Type B pancreatic cell (in vitro differentiated cells): ENCODE measurements at regions not wholly inside any gene's neighbourhood (a gene's known extent, or its start where the extent isn't known, plus 50 kb on each side); places are given as distances from the start of the nearest gene placed in this dataset.
A peak's percentile ranks its signal among the peaks of the same experiment; 100 is the strongest.

ENCODE experiments used
- DNase-seq: peaks from one replicate; pipeline ENCODE4 v3.0.0; 2021; ENCODE audit warnings: mixed read lengths; ENCODE audit not compliant: unreplicated experiment; ENCODE audit errors: extremely low spot score
- H3K27ac Mint-ChIP-seq: 2 replicates; pipeline ENCODE4 v1.8.0; 2021; ENCODE audit warnings: mild to moderate bottlenecking, mixed read lengths
- H3K27me3 Mint-ChIP-seq: 2 replicates; pipeline ENCODE4 v1.8.0; 2021; ENCODE audit warnings: mixed read lengths
- H3K36me3 Mint-ChIP-seq: 2 replicates; pipeline ENCODE4 v1.8.0; 2021; ENCODE audit warnings: mixed read lengths
- H3K4me1 Mint-ChIP-seq: one replicate; pipeline ENCODE4 v1.8.0; 2021; ENCODE audit warnings: mixed read lengths; ENCODE audit not compliant: unreplicated experiment
- H3K4me3 Mint-ChIP-seq: 2 replicates; pipeline ENCODE4 v1.8.0; 2021; ENCODE audit warnings: mild to moderate bottlenecking, mixed read lengths
- H3K9me3 Mint-ChIP-seq: 2 replicates; pipeline ENCODE4 v1.8.0; 2021; ENCODE audit warnings: mixed read lengths
- TF ChIP-seq, protein P1 (sequence below): fragments of 200-600 bp; sonication (generic); conservative IDR thresholded peaks from 2 replicates; pipeline ENCODE4 v1.5.0; 2021; ENCODE audit warnings: antibody characterized with exemption, mild to moderate bottlenecking

DNA sequence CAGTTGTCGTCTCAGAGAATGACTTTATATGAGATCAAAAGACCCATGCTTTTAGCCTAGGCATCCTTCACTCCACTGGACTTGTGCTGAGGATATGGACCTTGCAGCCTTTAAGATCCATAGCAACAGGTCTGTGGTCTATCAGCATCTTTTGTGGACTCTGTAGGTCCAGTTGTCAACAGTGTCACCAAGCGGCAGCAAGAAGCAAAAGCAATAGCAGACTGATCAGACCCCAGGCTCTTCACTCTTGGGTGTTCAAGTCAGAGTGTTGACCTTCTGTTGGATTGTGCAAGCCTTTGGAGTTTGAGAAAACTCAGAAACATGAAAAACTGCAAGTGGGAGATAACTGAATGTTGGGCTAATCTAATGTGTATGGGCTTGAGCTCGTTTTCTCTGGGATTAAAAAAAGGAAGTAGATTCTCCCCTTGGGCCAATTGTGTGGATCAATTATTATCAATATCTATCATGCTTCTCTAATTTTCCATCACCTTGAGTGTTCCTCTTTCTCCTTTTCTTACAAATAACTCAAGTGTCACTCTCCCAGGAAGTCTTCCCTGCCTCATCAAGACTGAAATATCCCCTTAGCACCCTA lies 144.2 kb downstream of the LYPLAL1 start:
- H3K36me3 Mint-ChIP-seq: peaks cover 4% of the 10 kb centered on the region

DNA sequence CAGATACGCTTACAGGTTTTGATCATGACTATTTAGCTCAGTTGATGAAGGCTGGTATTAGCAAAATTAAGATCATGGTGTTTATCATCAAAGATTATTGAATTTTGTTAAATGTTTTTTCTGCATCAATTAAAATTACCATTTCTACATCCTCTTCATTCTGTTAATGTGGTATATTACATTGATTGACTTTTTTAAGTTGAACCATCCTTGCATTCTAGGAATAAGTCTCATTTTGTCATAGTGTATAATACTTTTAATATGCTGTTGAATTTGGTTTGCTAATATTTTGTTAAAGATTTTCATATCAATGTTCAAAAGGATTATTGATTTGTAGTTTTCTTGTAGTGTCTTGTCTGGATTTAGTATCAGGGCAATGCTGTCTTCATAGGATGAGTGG lies 142.4 kb downstream of the LYPLAL1 start:
- peaks cover 4% of the 10 kb centered on the region for H3K9me3 Mint-ChIP-seq

More for the DNA sequence above, 144.2 kb downstream of the LYPLAL1 start:
- Mint-ChIP-seq H3K9me3 (no peaks in the 10 kb centered on the region), H3K4me1 (peaks cover 11% of the 10 kb centered on the region), H3K4me3 (no peak overlapping the region), H3K27ac (no peak overlapping the region), H3K27me3 (no peaks in the 10 kb centered on the region)
- DNase-seq: no peak
- TF ChIP-seq, protein P1, sequence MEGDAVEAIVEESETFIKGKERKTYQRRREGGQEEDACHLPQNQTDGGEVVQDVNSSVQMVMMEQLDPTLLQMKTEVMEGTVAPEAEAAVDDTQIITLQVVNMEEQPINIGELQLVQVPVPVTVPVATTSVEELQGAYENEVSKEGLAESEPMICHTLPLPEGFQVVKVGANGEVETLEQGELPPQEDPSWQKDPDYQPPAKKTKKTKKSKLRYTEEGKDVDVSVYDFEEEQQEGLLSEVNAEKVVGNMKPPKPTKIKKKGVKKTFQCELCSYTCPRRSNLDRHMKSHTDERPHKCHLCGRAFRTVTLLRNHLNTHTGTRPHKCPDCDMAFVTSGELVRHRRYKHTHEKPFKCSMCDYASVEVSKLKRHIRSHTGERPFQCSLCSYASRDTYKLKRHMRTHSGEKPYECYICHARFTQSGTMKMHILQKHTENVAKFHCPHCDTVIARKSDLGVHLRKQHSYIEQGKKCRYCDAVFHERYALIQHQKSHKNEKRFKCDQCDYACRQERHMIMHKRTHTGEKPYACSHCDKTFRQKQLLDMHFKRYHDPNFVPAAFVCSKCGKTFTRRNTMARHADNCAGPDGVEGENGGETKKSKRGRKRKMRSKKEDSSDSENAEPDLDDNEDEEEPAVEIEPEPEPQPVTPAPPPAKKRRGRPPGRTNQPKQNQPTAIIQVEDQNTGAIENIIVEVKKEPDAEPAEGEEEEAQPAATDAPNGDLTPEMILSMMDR: peak; percentile 52

DNA sequence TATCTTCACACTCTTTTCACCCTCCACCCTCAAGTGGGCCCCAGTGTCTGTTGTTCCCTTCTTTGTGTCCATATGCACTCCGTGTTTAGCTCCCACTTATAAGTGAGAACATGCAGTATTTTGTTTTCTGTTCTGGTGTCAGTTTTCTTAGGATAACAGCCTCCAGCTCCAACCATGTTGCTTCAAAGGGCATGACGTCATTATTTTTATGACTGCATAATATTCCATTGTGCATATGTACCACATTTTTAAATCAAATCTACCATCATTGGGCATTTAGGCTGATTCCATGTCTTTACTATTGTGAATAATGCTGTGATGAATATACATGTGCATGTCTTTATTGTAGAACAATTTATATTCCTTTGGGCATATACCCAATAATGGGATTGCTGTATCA lies 140.3 kb downstream of the LYPLAL1 start:
- TF ChIP-seq, protein P1: no peak
- H3K9me3 Mint-ChIP-seq: peaks cover 12% of the 10 kb centered on the region
- H3K27me3 Mint-ChIP-seq: no peaks in the 10 kb centered on the region
- no peak overlapping the region for H3K4me3 Mint-ChIP-seq
- H3K27ac Mint-ChIP-seq: no peak overlapping the region
- DNase-seq: no peak
- H3K36me3 Mint-ChIP-seq: peaks cover 16% of the 10 kb centered on the region
- H3K4me1 Mint-ChIP-seq: peaks cover 5% of the 10 kb centered on the region

More for the DNA sequence above, 142.4 kb downstream of the LYPLAL1 start:
- peaks cover 5% of the 10 kb centered on the region for H3K4me1 Mint-ChIP-seq
- H3K36me3 Mint-ChIP-seq: peaks cover 9% of the 10 kb centered on the region
- no peak for DNase-seq
- H3K4me3 Mint-ChIP-seq: no peak overlapping the region
- H3K27me3 Mint-ChIP-seq: no peaks in the 10 kb centered on the region
- no peak overlapping the region for H3K27ac Mint-ChIP-seq
- TF ChIP-seq, protein P1: no peak

DNA sequence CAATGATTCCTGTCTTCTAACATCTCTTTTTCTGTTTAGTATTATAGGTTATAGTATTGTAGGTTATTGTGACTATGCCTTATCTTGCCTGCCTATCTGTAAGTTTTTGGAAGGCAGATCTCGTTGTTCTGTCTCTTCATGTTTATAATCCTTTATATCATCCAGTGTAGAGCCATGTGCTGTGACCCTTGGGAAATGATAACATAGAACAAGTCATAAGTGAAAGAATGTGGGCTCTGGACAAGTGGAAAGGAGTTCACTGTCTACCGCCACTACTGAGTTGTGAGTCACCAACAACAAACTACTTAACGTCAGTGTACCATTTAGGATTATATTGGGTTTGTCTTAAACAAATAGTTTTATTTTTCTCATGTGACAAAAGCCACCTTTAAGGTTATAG lies 139.3 kb downstream of the LYPLAL1 start:
- H3K4me3 Mint-ChIP-seq: no peak overlapping the region
- no peak overlapping the region for H3K27ac Mint-ChIP-seq
- H3K27me3 Mint-ChIP-seq: no peaks in the 10 kb centered on the region
- TF ChIP-seq, protein P1: no peak
- H3K9me3 Mint-ChIP-seq: peaks cover 14% of the 10 kb centered on the region
- H3K36me3 Mint-ChIP-seq: peaks cover 18% of the 10 kb centered on the region
- no peak for DNase-seq
- H3K4me1 Mint-ChIP-seq: peaks cover 5% of the 10 kb centered on the region

DNA sequence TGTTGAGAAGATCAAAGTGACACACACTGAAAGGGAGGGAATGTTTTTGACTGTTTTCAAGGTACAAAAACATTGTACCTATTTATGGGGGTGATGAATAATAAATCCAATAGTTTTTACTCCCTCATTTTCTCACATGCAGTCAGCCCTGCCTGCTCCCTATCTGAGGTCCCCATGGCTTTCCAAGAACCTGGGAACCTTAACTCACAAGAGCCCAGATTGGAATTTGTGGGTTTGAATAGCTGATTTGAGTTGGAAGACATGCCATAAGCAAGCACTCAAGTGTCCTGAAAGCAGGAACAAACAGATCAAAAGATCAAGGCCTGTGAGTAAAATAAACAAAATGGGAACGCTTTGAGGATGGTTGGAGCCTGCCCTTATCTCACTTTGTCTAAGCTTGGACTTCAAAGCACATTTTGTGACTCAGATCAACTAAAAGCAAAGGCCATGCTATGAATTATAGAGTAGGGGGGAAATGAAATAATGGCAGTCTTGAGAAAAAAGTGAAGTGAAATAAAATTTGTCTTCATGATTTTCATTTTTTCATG lies 136.6 kb downstream of the LYPLAL1 start:
- DNase-seq: no peak
- H3K27me3 Mint-ChIP-seq: no peaks in the 10 kb centered on the region
- peaks cover 5% of the 10 kb centered on the region for H3K4me1 Mint-ChIP-seq
- peaks cover 20% of the 10 kb centered on the region for H3K36me3 Mint-ChIP-seq
- peaks cover 21% of the 10 kb centered on the region for H3K9me3 Mint-ChIP-seq
- no peak overlapping the region for H3K4me3 Mint-ChIP-seq
- no peak overlapping the region for H3K27ac Mint-ChIP-seq
- TF ChIP-seq, protein P1: no peak
